Activated T-helper 1 cell treated with anti-CD3 and anti-CD28 coated beads, Interleukin-2, amount 50 U/mL, for 16 hours (primary cell): ENCODE measurements at regions not wholly inside any gene's neighbourhood (a gene's known extent, or its start where the extent isn't known, plus 50 kb on each side); places are given as distances from the start of the nearest gene placed in this dataset.

Experiments used
- DNase-seq, 2 donors: peaks; one replicate each; pipeline ENCODE4 v3.0.0-alpha.2; 2020; ENCODE audit warnings: low read depth in 1 of 2, low spot score in 1 of 2

GRCh38 chr9:90012949-90013348, 408.1 kb downstream of the GADD45G start:
- DNase-seq = no peak

DNA sequence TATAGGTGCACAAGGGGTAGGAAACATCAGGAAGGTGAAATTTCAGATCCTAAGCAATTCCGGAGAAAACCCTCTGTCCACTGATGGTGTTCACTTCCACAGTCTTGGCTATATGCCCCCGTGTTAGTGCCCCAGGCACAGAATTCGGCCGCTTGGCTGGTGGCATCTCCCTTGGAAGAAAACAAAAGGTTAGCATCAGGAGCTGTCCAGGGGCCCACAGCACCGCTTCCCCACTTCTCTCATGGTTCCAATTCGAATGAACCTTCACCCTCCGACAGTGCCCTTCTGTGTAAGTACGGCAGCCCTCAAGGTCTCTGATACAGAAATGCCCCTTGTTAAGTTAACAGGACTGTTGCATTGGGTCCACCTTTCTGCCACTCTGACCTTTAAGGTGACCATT, 409.0 kb downstream of the GADD45G start:
- no peak for DNase-seq

DNA sequence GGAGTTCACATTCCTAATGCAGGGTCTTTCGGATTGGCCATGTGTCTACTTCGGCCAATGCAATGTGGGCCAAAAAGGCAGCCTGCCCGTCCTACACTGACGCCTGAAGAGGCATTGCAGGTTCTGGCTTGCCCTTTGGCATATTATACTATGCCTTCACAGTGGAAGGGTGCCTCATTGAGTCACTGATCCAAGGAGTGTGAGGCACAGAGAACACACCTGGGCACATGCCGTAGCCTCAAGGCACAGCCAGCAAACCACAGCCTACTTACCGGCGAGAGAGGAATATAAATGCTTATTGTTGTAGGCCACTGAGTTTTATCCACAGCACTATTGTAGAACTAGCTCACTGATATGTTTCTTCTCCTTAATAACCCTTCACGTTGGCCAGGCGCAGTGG, 409.6 kb downstream of the GADD45G start:
- no peak for DNase-seq

DNA sequence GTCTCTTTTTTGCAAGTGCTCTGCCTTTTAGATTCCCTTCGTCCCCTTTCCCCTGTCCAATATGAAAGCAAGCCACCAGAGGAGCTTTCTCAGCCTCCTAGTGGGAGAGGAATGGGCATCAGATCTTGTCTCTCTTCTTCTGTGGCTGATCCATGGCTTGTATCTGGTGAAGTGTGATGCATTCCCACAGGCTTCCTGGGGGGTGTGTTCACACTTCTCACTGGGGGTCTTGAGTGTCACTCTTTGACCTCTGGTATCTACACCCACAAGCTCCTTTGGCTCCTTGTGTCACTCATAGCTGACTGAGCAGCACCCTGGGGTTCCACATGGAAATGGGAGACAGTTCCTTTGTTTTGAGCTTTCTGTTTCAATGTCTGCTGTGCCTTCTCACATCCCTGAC, 411.5 kb downstream of the GADD45G start:
- no peak for DNase-seq

DNA sequence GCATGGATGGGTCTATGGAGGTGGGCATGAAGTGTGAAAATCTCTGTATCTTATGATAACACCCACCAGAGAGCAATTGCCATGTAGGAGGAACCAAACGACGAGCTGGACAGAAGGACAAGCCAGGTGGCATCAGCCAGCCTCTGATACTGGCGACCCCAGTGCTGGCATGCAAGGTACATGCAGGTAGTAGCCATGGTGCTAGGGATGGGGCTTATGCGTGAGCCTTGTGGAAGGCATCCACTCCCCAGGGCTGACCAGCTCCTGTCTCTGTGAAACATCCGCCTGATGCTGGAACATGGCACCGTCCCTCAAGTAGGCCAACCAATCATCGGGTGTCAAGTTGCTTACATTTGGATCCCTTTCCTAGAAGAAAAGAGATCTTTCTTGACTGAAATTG, 412.9 kb downstream of the GADD45G start:
- DNase-seq = no peak

GRCh38 chr9:90018688-90019087, 413.9 kb downstream of the GADD45G start:
- no peak for DNase-seq

- DNase-seq = no peak
These were observed 414.8 kb downstream of the GADD45G start for GRCh38 chr9:90019626-90020025.

DNA sequence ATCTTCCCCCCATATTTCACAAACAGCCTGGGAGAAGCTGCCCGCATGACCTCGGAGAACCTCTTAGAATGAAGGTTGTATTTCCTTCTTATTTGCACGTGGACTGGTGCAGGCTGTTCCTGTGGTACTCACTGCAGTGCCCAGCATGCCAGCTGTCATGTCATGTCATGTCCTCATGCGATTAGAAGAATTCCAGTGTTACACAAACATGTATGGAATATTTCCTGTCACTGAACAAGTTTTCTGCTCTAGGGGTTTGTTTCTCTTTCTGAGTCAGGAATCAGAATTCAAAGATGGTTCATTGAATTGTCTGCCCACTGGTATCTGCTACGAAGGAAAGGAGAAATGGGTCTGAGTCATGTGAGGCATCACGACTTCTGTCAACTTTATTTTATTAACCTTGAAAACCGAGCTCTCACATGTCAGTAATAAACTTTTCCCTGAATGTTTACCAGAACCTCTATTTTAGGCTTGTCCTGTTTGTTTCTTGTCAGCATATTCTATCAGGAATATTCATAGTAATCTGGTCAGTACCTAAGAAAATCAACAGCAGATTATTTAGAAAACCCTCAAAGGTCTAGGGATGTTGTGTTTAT, 415.6 kb downstream of the GADD45G start:
- DNase-seq = no peak

GRCh38 chr9:90021216-90021906, 416.5 kb downstream of the GADD45G start:
- no peak for DNase-seq

GRCh38 chr9:90022474-90022873, 417.7 kb downstream of the GADD45G start:
- no peak for DNase-seq

DNA sequence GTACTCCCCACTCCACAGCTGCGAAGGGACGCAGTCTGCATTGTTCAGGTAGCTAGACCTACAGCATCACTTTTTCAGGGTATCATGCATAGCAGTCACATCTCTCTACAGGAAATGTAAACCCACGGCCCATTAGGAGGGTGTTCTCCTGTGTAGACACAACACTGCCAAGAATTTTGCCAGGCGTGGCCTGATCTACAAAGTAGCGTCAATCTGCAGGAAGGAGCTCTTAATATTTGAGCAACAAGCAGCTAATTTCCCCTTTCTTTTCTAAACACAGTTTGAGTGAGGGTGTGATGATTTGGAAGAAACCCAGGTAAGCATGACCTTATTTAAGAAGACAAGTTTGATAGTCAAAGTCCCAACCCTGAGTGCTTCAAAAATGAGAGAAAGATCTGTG, 419.0 kb downstream of the GADD45G start:
- no peak for DNase-seq

DNA sequence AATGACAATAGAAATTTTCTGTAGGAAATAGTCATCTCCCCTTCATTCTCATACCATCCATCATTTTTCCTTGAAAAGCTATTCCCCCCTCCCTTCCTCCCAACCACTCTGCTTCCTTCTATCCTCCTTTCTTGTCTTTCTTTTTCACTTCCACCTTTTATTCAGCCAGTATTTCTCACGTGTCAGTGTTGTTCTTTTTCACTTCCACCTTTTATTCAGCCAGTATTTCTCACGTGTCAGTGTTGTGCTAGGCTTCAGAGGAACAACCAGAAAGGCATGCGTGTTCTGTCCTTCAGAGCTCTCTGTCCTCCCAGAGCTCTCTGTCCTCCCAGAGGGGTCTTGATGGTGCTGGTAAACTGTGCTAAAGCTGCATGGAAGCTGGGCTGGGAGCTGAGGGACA, 419.6 kb downstream of the GADD45G start:
- DNase-seq = no peak

- DNase-seq = no peak
These were observed 420.0 kb downstream of the GADD45G start for GRCh38 chr9:90024823-90025222.

DNA sequence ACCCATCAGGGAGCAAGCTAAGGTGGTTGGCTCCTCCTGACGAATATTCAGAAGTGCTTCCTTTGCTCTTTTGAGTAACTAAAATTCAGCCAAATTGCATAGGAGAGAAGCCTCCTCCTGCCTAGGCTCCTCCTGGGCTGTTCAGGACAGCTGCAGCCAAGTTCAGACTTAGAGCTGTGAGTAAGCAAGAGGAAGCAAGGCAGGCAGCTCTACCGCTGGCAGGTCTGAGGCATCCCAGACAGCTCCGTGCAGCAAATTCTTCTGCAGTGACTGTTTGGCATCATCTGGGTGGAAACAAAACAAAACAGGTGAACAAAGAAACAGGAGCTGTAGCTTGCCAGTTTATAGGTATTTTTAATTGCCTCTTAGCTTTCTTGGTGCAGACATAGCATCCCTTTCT, 421.0 kb downstream of the GADD45G start:
- no peak for DNase-seq

DNA sequence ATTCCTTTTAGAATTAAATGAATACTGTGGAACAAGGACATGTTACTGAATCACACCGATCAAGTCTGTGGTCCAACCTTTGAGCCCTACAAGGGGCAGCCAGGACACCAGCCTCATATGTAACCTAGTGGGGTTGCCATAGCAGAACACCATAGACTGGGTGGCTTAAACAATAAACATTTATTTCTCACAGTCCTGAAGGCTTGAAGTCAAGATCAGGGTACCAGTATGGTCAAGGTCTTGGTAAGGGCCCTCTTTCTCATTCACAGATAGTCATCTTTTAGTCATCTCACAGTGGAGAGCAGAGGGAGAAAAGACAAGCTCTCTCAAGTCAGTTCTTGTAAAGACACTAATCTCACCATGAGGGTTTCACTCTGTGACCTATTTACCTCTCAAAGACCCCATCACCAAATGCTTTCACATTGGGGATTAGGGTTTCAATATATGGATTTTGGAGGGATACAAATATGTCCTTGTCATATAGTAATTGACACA, 422.5 kb downstream of the GADD45G start:
- DNase-seq = no peak

DNA sequence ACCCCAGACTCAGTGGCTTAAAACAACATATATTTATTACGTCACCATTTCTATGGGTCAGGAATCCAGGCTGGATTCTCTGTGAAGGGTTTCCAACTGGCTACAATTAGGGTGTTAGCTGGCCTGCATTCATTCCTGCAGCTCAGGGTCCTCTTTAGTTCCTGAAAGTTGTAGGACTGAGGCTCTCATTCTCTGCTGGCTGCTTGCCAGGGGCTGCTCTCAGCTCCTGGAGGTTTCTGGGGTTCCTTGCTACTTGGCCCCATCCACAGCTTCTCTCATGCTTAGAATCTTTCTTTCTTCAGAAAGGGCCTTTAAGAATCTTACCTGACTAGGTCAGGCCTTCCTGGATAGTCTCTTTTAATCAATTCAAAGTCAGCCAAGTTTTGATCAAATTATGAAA, 424.6 kb downstream of the GADD45G start:
- no peak for DNase-seq

GRCh38 chr9:90029996-90030395, 425.2 kb downstream of the GADD45G start:
- no peak for DNase-seq

- DNase-seq = no peak
These were observed 427.6 kb downstream of the GADD45G start for GRCh38 chr9:90032296-90033027.

DNA sequence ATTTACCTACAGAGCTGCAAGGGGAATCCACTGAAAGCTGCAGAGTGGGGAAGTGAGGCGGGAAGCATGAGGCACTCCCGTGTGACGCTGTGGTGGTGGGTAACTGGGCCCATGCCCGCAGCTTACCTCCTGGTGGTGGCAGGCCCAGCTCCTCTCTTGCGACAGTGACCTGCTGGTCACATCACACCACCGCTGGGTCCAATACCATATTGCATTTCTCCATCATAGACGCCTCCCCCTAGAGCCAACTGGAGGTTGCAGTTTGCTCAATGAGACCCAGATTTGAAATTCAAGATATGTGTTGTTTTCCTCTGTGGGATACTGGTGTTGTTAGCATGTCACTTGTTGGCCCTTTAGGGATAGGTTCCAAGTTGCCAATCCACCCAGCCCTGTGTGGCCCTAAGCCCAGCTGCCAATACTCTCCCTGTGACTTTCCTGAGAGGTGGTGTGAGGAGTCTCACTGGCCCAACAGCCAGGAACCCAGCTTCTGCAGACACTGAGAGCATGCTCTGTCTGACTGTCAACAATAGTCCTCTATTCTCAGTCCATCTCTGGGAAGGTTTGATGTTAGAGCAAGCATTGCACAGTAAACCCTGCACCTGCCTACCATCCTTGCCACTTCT, 428.3 kb downstream of the GADD45G start:
- DNase-seq = no peak

- no peak for DNase-seq
These were observed 429.3 kb downstream of the GADD45G start for GRCh38 chr9:90034071-90034470.

DNA sequence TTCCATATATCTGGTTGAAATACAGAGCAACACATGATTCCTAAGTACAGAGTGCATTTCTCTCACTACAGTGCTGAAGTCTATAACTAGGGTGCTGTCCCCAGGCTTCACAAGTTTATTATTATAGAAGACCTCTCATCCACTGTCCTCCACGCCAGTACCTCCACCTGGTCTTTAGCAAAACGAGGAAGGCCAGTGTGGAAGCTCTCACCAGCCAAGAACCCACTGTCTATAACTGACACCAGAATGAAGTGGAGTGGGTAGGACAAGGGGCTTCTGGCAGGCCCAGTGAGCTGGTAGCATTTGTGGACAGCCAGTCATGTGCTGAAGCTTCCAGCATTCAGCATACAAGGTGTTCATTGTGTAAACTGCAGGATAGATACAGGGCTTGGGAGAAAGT, 430.7 kb downstream of the GADD45G start:
- DNase-seq = no peak
